A549 (cell line): ENCODE measurements at regions not wholly inside any gene's neighbourhood (a gene's known extent, or its start where the extent isn't known, plus 50 kb on each side); places are given as distances from the start of the nearest gene placed in this dataset.
A peak's percentile ranks its signal among the peaks of the same experiment; 100 is the strongest.

ENCODE experiments used
- BHLHE40 ChIP-seq: IDR thresholded peaks from 2 replicates; pipeline ENCODE4 v1.6.1; 2012; ENCODE audit warnings: low read depth, low read length, inconsistent platforms
- CEBPB ChIP-seq, 2 experiments: fragments of >200 bp in 1 of 2; sonication (Bioruptor Twin) in 1 of 2; formaldehyde crosslinking in 1 of 2; IDR thresholded peaks; 2 replicates each; pipeline ENCODE4 v1.6.1; 2012 to 2016
- FOSL2 ChIP-seq, 2 experiments: fragments of 450-650 bp in 1 of 2; fragments of >200 bp in 1 of 2; sonication (Bioruptor Twin) in 1 of 2; formaldehyde crosslinking; IDR thresholded peaks; 2 replicates each; pipeline versions ENCODE4 v1.5.0 to v1.6.1; 2016 to 2020; ENCODE audit warnings: mild to moderate bottlenecking in 1 of 2, moderate library complexity in 1 of 2
- HDAC2 ChIP-seq: fragments of 200-600 bp; sonication (generic); IDR thresholded peaks from 2 replicates; pipeline ENCODE4 v1.6.1; 2016
- POLR2A ChIP-seq: IDR thresholded peaks from 2 replicates; pipeline ENCODE4 v1.6.1; 2012; ENCODE audit warnings: mild to moderate bottlenecking, low read length
- RARB ChIP-seq: fragments of 250-450 bp; sonication (Bioruptor Pico); IDR thresholded peaks from 2 replicates; pipeline ENCODE4 v1.8.0; 2021; ENCODE audit warnings: mild to moderate bottlenecking, moderate library complexity
- RCOR1 ChIP-seq: fragments of 150-350 bp; IDR thresholded peaks from 2 replicates; pipeline ENCODE4 v1.6.1; 2014; ENCODE audit warnings: antibody characterized with exemption, low read length, low read depth
- TF ChIP-seq, protein P1 (sequence below): fragments of 200-600 bp; sonication (generic); IDR thresholded peaks from 2 replicates; pipeline ENCODE4 v1.6.1; 2016; ENCODE audit warnings: antibody characterized with exemption, mild to moderate bottlenecking, moderate library complexity
- TF ChIP-seq, protein P2 (sequence below): fragments of >200 bp; sonication (Bioruptor Twin); formaldehyde crosslinking; IDR thresholded peaks from 3 replicates; pipeline ENCODE4 v1.5.1; 2016

- TF ChIP-seq POLR2A (no peak), RARB (CRISPR knock-in tag) (no peak), HDAC2 (no peak), BHLHE40 (no peak), RCOR1 (no peak), CEBPB (IDR thresholded peaks at IDR 0.05) (peak in 1 of 2 experiments; percentile 42; a peak in 1 of 4 replicates), FOSL2 (IDR thresholded peaks at IDR 0.05) (no peak), FOSL2 (CRISPR knock-in tag; IDR thresholded peaks at IDR 0.05) (no peak)
- TF ChIP-seq, protein P1, sequence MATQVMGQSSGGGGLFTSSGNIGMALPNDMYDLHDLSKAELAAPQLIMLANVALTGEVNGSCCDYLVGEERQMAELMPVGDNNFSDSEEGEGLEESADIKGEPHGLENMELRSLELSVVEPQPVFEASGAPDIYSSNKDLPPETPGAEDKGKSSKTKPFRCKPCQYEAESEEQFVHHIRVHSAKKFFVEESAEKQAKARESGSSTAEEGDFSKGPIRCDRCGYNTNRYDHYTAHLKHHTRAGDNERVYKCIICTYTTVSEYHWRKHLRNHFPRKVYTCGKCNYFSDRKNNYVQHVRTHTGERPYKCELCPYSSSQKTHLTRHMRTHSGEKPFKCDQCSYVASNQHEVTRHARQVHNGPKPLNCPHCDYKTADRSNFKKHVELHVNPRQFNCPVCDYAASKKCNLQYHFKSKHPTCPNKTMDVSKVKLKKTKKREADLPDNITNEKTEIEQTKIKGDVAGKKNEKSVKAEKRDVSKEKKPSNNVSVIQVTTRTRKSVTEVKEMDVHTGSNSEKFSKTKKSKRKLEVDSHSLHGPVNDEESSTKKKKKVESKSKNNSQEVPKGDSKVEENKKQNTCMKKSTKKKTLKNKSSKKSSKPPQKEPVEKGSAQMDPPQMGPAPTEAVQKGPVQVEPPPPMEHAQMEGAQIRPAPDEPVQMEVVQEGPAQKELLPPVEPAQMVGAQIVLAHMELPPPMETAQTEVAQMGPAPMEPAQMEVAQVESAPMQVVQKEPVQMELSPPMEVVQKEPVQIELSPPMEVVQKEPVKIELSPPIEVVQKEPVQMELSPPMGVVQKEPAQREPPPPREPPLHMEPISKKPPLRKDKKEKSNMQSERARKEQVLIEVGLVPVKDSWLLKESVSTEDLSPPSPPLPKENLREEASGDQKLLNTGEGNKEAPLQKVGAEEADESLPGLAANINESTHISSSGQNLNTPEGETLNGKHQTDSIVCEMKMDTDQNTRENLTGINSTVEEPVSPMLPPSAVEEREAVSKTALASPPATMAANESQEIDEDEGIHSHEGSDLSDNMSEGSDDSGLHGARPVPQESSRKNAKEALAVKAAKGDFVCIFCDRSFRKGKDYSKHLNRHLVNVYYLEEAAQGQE: no peak
- TF ChIP-seq, protein P2, sequence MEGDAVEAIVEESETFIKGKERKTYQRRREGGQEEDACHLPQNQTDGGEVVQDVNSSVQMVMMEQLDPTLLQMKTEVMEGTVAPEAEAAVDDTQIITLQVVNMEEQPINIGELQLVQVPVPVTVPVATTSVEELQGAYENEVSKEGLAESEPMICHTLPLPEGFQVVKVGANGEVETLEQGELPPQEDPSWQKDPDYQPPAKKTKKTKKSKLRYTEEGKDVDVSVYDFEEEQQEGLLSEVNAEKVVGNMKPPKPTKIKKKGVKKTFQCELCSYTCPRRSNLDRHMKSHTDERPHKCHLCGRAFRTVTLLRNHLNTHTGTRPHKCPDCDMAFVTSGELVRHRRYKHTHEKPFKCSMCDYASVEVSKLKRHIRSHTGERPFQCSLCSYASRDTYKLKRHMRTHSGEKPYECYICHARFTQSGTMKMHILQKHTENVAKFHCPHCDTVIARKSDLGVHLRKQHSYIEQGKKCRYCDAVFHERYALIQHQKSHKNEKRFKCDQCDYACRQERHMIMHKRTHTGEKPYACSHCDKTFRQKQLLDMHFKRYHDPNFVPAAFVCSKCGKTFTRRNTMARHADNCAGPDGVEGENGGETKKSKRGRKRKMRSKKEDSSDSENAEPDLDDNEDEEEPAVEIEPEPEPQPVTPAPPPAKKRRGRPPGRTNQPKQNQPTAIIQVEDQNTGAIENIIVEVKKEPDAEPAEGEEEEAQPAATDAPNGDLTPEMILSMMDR: peak; percentile 85
Measured at GRCh38 chr10:36779238-36779846, 346.1 kb upstream of the ANKRD30A start.
